Panc1 (cell line): ENCODE measurements at regions not wholly inside any gene's neighbourhood (a gene's known extent, or its start where the extent isn't known, plus 50 kb on each side); places are given as distances from the start of the nearest gene placed in this dataset.
A peak's percentile ranks its signal among the peaks of the same experiment; 100 is the strongest.

Experiments
- ATAC-seq: fragments of 200-7000 bp; cut with Tn5 transposase; 2 replicates; pipeline ENCODE4 v1.9.1; 2020; ENCODE audit warnings: mild to moderate bottlenecking, moderate library complexity
- BruUV-seq: library from RNA; stranded (reverse); fragments of 400-500 nt; replicated peaks from 2 replicates; lab custom pipeline; 2021; lab: Mats Ljungman, UMichigan
- CTCF ChIA-PET: fragments of 300-600 bp; sonication (Branson Sonifier 250); formaldehyde crosslinking; loops from one replicate; lab custom pipeline; 2022; ENCODE audit warnings: antibody characterized with exemption; lab: Charles Lee
- POLR2A ChIA-PET: fragments of 300-600 bp; sonication (Branson Sonifier 250); formaldehyde crosslinking; loops from one replicate; lab custom pipeline; 2022; ENCODE audit warnings: antibody characterized with exemption; lab: Charles Lee
- DNase-seq: peaks from one replicate; pipeline ENCODE4 v3.0.0-alpha.2; 2010; ENCODE audit warnings: low read depth, low spot score
- H3K27ac ChIP-seq: 2 replicates; pipeline ENCODE4 v1.5.1; 2011; ENCODE audit warnings: mild to moderate bottlenecking, low read length, inconsistent platforms
- H3K27me3 ChIP-seq: fragments of 200-500 bp; sonication (Bioruptor generic); 2 replicates; pipeline ENCODE4 v1.6.0; 2014; ENCODE audit warnings: low read length, inconsistent platforms; ENCODE audit not compliant: control insufficient read depth, insufficient read depth
- H3K36me3 ChIP-seq: fragments of 200-500 bp; sonication (Bioruptor generic); 2 replicates; pipeline ENCODE4 v1.5.1; 2014; ENCODE audit warnings: inconsistent platforms, mild to moderate bottlenecking, low read length, moderate library complexity; ENCODE audit not compliant: control insufficient read depth, insufficient read depth
- H3K4me1 ChIP-seq: 2 replicates; pipeline ENCODE4 v1.5.1; 2011; ENCODE audit warnings: inconsistent platforms, mild to moderate bottlenecking, low read length, moderate library complexity; ENCODE audit not compliant: control insufficient read depth, insufficient read depth
- H3K4me3 ChIP-seq, 2 experiments: 2 replicates each; pipeline ENCODE4 v1.5.1; 2011 to 2012; ENCODE audit warnings: low read depth in 2 of 2, low read length in 2 of 2, mild to moderate bottlenecking in 2 of 2, inconsistent platforms in 1 of 2, moderate library complexity in 1 of 2
- H3K9me3 ChIP-seq: fragments of 200-500 bp; sonication (Bioruptor generic); 2 replicates; pipeline ENCODE4 v1.5.1; 2014; ENCODE audit warnings: low read depth, mild to moderate bottlenecking, inconsistent platforms, low read length, moderate library complexity; ENCODE audit not compliant: control insufficient read depth, insufficient read depth
- CTCF ChIP-seq: fragments of 450-650 bp; IDR thresholded peaks from 2 replicates; pipeline ENCODE4 v1.5.1; 2017; ENCODE audit warnings: mild to moderate bottlenecking
- POLR2AphosphoS5 ChIP-seq: IDR thresholded peaks from 2 replicates; pipeline ENCODE4 v1.6.1; 2012; ENCODE audit warnings: mild to moderate bottlenecking, low read depth, low read length, moderate library complexity
- REST ChIP-seq, 2 experiments: IDR thresholded peaks; 2 replicates each; pipeline ENCODE4 v1.6.1; 2011 to 2012; ENCODE audit warnings: low read depth in 2 of 2, control low read depth in 1 of 2, low read length in 1 of 2, mild to moderate bottlenecking in 1 of 2, moderate library complexity in 1 of 2; ENCODE audit not compliant: insufficient read depth in 1 of 2
- SIN3A ChIP-seq: IDR thresholded peaks from 2 replicates; pipeline ENCODE4 v1.6.1; 2012; ENCODE audit warnings: low read depth, mild to moderate bottlenecking, low read length, moderate library complexity, borderline replicate concordance; ENCODE audit not compliant: insufficient read depth
- TCF7L2 ChIP-seq: IDR thresholded peaks from 2 replicates; pipeline ENCODE4 v1.6.1; 2011; ENCODE audit warnings: mild to moderate bottlenecking, low read depth, low read length, inconsistent platforms
- in situ Hi-C: cut with HindIII; loops from 2 replicates; pipeline ENCODE4 v1.10.0; 2016; ENCODE audit warnings: low sequenced_read_pairs, low pct_unique_long_range_greater_than_20kb
- intact Hi-C: fragments of 100-400 bp; cut with micrococcal nuclease; formaldehyde crosslinking; loops from one replicate; pipeline ENCODE4 v1.10.0; 2022; ENCODE audit not compliant: unreplicated experiment

GRCh38 chr3:150344079-150344759 is 63.9 kb upstream of the TSC22D2 start:
- intact Hi-C loops (loop anchor here (10.0 kb wide), 1 partner anchor 109 kb away; no protein-coding TSS in a partner anchor), in situ Hi-C loops (no loop called here)
- ATAC-seq (no peak), DNase-seq (no peak)
- TF ChIP-seq REST (IDR thresholded peaks at IDR 0.05; ENCODE audit: insufficient read depth in 1 of 2, low read depth in 2 of 2, low read length in 1 of 2) (no peak), CTCF (no peak), SIN3A (no peak), POLR2AphosphoS5 (no peak), TCF7L2 (peak; percentile 75)
- H3K27ac ChIP-seq = peak overlapping the region; percentile 100
- CTCF ChIA-PET = no interaction called here
- H3K4me3 ChIP-seq = peak overlapping the region; percentile 19 to 53
- POLR2A ChIA-PET = interaction anchor here (0.6 kb wide), 1 partner anchor 85 kb away, joined by 9 read pairs; no protein-coding TSS in a partner anchor
- BruUV-seq = no TSS peak
- no peaks in the 10 kb centered on the region for H3K36me3 ChIP-seq
- no peaks in the 10 kb centered on the region for H3K9me3 ChIP-seq
- H3K27me3 ChIP-seq = no peaks in the 10 kb centered on the region
- H3K4me1 ChIP-seq = peaks cover 93% of the 10 kb centered on the region

- BruUV-seq = no TSS peak
- Histone ChIP-seq H3K36me3 (no peaks in the 10 kb centered on the region), H3K4me1 (peaks cover 80% of the 10 kb centered on the region), H3K27ac (peak overlapping the region; percentile 100), H3K9me3 (peaks cover 5% of the 10 kb centered on the region; the same call in 1 of the 2 replicates), H3K27me3 (no peaks in the 10 kb centered on the region), H3K4me3 (no peak overlapping the region)
- POLR2A ChIA-PET = no interaction called here
- ATAC-seq = peak; percentile 22; the same call in 1 of the 2 replicates
- DNase-seq = no peak
- CTCF ChIA-PET = no interaction called here
- intact Hi-C loops = loop anchor here (10.0 kb wide), 1 partner anchor 108 kb away; no protein-coding TSS in a partner anchor
- in situ Hi-C loops = no loop called here
- TF ChIP-seq SIN3A = no peak
- no peak for TF ChIP-seq CTCF
- TF ChIP-seq REST (IDR thresholded peaks at IDR 0.05; ENCODE audit: insufficient read depth in 1 of 2, low read depth in 2 of 2, low read length in 1 of 2) = no peak
- TF ChIP-seq POLR2AphosphoS5 = no peak
- no peak for TF ChIP-seq TCF7L2
Measured at GRCh38 chr3:150342896-150343467, 65.1 kb upstream of the TSC22D2 start.
